ENCODE measurements at regions not wholly inside any gene's neighbourhood (a gene's known extent, or its start where the extent isn't known, plus 50 kb on each side); places are given as distances from the start of the nearest gene placed in this dataset.

- H3K4me1 ChIP-seq (ENCODE audit: control insufficient read depth, low read length): no peaks in the 10 kb centered on the region
- no peak for TF ChIP-seq CTCF (IDR thresholded peaks at IDR 0.05; ENCODE audit: low read depth, low read length, poor library complexity, severe bottlenecking)
- no peak for TF ChIP-seq EZH2phosphoT487 (IDR thresholded peaks at IDR 0.05; ENCODE audit: borderline replicate concordance, low read length)
- H3K9me2 ChIP-seq (replicated peaks; ENCODE audit: control insufficient read depth, low read length): no peaks in the 10 kb centered on the region
- no peak overlapping the region for H3K27ac ChIP-seq (ENCODE audit: low read depth, low read length)
- no peaks in the 10 kb centered on the region for H3F3A ChIP-seq (ENCODE audit: control insufficient read depth, insufficient read depth)
- no peaks in the 10 kb centered on the region for H3K9me3 ChIP-seq (ENCODE audit: control insufficient read depth, insufficient read depth, low read length)
- H4K20me1 ChIP-seq (ENCODE audit: control insufficient read depth, insufficient read depth, low read depth, low read length): no peaks in the 10 kb centered on the region
- no peak overlapping the region for H3K4me2 ChIP-seq (ENCODE audit: low read length)
- H3K27me3 ChIP-seq (ENCODE audit: control insufficient read depth, low read length): no peaks in the 10 kb centered on the region
- no peaks in the 10 kb centered on the region for H3K36me3 ChIP-seq (ENCODE audit: control insufficient read depth, low read length)
- H3K79me2 ChIP-seq (ENCODE audit: control insufficient read depth, low read length): no peaks in the 10 kb centered on the region
- H3K4me3 ChIP-seq (ENCODE audit: low read length): no peak overlapping the region
Observed at GRCh38 chr4:14371131-14371530, 631.1 kb upstream of the CPEB2 start.

GRCh38 chr4:14375816-14376215 is 626.5 kb upstream of the CPEB2 start:
- no peak overlapping the region for H3K4me3 ChIP-seq (ENCODE audit: low read length)
- TF ChIP-seq CTCF (IDR thresholded peaks at IDR 0.05; ENCODE audit: low read depth, low read length, poor library complexity, severe bottlenecking) (no peak), EZH2phosphoT487 (IDR thresholded peaks at IDR 0.05; ENCODE audit: borderline replicate concordance, low read length) (no peak)
- H3K4me2 ChIP-seq (ENCODE audit: low read length): no peak overlapping the region
- no peaks in the 10 kb centered on the region for H3K4me1 ChIP-seq (ENCODE audit: control insufficient read depth, low read length)
- H3K79me2 ChIP-seq (ENCODE audit: control insufficient read depth, low read length): no peaks in the 10 kb centered on the region
- H3K27me3 ChIP-seq (ENCODE audit: control insufficient read depth, low read length): no peaks in the 10 kb centered on the region
- H3K9me2 ChIP-seq (replicated peaks; ENCODE audit: control insufficient read depth, low read length): no peaks in the 10 kb centered on the region
- H3F3A ChIP-seq (ENCODE audit: control insufficient read depth, insufficient read depth): no peaks in the 10 kb centered on the region
- no peaks in the 10 kb centered on the region for H4K20me1 ChIP-seq (ENCODE audit: control insufficient read depth, insufficient read depth, low read depth, low read length)
- no peaks in the 10 kb centered on the region for H3K9me3 ChIP-seq (ENCODE audit: control insufficient read depth, insufficient read depth, low read length)
- no peaks in the 10 kb centered on the region for H3K36me3 ChIP-seq (ENCODE audit: control insufficient read depth, low read length)
- H3K27ac ChIP-seq (ENCODE audit: low read depth, low read length): no peak overlapping the region

- no peak overlapping the region for H3K4me3 ChIP-seq (ENCODE audit: low read length)
- no peaks in the 10 kb centered on the region for H3K9me3 ChIP-seq (ENCODE audit: control insufficient read depth, insufficient read depth, low read length)
Observed at GRCh38 chr4:14379183-14379582, 623.1 kb upstream of the CPEB2 start.

More at GRCh38 chr4:14379183-14379582, 623.1 kb upstream of the CPEB2 start:
- Histone ChIP-seq H3K79me2 (ENCODE audit: control insufficient read depth, low read length) (no peaks in the 10 kb centered on the region), H3K36me3 (ENCODE audit: control insufficient read depth, low read length) (no peaks in the 10 kb centered on the region), H3K4me2 (ENCODE audit: low read length) (no peak overlapping the region), H4K20me1 (ENCODE audit: control insufficient read depth, insufficient read depth, low read depth, low read length) (no peaks in the 10 kb centered on the region), H3K4me1 (ENCODE audit: control insufficient read depth, low read length) (no peaks in the 10 kb centered on the region), H3K9me2 (replicated peaks; ENCODE audit: control insufficient read depth, low read length) (no peaks in the 10 kb centered on the region), H3K27me3 (ENCODE audit: control insufficient read depth, low read length) (no peaks in the 10 kb centered on the region), H3F3A (ENCODE audit: control insufficient read depth, insufficient read depth) (no peaks in the 10 kb centered on the region), H3K27ac (ENCODE audit: low read depth, low read length) (no peak overlapping the region)
- TF ChIP-seq EZH2phosphoT487 (IDR thresholded peaks at IDR 0.05; ENCODE audit: borderline replicate concordance, low read length) (no peak), CTCF (IDR thresholded peaks at IDR 0.05; ENCODE audit: low read depth, low read length, poor library complexity, severe bottlenecking) (no peak)

Measured in DOHH2 (cell line).